ENCODE measurements at regions not wholly inside any gene's neighbourhood (a gene's known extent, or its start where the extent isn't known, plus 50 kb on each side); places are given as distances from the start of the nearest gene placed in this dataset.

DNA sequence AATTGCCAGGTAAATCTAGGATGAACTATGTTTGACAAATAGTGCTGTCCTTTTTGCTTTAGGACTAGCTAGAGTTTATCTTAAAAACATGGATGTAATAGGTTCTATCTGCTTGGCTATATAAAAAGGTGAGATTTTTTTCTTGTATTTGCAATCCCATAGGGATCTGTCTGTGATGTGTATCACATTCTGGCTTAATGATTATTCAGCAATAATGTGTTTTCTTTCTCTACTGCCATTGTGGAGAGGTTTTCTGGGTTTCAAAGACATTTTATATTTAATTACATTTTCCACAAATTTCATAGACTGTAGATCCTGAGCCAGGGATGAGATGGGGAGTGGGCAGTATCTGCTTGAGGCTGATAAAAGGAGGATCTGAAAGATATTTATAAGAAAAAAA is 277.8 kb upstream of the SLITRK5 start:
- TF ChIP-seq, protein P1, sequence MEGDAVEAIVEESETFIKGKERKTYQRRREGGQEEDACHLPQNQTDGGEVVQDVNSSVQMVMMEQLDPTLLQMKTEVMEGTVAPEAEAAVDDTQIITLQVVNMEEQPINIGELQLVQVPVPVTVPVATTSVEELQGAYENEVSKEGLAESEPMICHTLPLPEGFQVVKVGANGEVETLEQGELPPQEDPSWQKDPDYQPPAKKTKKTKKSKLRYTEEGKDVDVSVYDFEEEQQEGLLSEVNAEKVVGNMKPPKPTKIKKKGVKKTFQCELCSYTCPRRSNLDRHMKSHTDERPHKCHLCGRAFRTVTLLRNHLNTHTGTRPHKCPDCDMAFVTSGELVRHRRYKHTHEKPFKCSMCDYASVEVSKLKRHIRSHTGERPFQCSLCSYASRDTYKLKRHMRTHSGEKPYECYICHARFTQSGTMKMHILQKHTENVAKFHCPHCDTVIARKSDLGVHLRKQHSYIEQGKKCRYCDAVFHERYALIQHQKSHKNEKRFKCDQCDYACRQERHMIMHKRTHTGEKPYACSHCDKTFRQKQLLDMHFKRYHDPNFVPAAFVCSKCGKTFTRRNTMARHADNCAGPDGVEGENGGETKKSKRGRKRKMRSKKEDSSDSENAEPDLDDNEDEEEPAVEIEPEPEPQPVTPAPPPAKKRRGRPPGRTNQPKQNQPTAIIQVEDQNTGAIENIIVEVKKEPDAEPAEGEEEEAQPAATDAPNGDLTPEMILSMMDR (IDR thresholded peaks at IDR 0.05) = no peak
- TF ChIP-seq POLR2A (IDR thresholded peaks at IDR 0.05) (no peak), POLR2AphosphoS5 (IDR thresholded peaks at IDR 0.05) (no peak)
